Esophagus muscularis mucosa (tissue), 3 donors: ENCODE measurements at regions not wholly inside any gene's neighbourhood (a gene's known extent, or its start where the extent isn't known, plus 50 kb on each side); places are given as distances from the start of the nearest gene placed in this dataset.

Experiments used
- POLR2A ChIP-seq: fragments of 450-650 bp; IDR thresholded peaks from one replicate; pipeline ENCODE4 v1.6.1; 2017; ENCODE audit warnings: antibody characterized with exemption, moderate library complexity, mild to moderate bottlenecking, low read depth
- POLR2AphosphoS5 ChIP-seq, 2 donors: sonication (generic); formaldehyde crosslinking; IDR thresholded peaks; one replicate each; pipeline ENCODE4 v1.6.1; 2017; ENCODE audit warnings: antibody characterized with exemption in 2 of 2
- TF ChIP-seq, protein P1 (sequence below), 3 experiments: fragments of 200-600 bp in 2 of 3; fragments of 450-650 bp in 1 of 3; sonication (generic) in 2 of 3; IDR thresholded peaks; one replicate each; pipeline ENCODE4 v1.5.1; 2017 to 2019; ENCODE audit warnings: antibody characterized with exemption in 3 of 3, mild to moderate bottlenecking in 2 of 3, moderate library complexity in 1 of 3

DNA sequence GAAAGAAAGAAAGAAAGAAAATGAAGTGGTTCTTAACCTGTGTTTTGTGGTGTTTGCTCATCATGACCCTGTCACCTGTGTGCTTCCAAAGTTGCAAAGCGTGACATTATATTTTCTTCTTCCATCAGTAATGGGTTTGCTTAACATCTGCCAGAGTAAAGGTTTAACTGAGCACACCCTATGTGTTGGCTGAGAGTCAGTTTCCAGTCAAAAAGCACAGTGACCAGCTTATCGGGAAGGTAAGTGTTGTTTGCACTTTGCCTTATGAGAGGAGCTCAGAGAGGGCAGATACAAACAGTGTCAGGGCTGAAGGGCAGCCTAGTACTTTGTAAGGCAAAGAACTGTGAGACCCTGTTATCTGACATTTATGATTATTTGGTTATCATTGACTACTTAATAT, 406.2 kb upstream of the CWC22 start:
- TF ChIP-seq, protein P1, sequence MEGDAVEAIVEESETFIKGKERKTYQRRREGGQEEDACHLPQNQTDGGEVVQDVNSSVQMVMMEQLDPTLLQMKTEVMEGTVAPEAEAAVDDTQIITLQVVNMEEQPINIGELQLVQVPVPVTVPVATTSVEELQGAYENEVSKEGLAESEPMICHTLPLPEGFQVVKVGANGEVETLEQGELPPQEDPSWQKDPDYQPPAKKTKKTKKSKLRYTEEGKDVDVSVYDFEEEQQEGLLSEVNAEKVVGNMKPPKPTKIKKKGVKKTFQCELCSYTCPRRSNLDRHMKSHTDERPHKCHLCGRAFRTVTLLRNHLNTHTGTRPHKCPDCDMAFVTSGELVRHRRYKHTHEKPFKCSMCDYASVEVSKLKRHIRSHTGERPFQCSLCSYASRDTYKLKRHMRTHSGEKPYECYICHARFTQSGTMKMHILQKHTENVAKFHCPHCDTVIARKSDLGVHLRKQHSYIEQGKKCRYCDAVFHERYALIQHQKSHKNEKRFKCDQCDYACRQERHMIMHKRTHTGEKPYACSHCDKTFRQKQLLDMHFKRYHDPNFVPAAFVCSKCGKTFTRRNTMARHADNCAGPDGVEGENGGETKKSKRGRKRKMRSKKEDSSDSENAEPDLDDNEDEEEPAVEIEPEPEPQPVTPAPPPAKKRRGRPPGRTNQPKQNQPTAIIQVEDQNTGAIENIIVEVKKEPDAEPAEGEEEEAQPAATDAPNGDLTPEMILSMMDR (IDR thresholded peaks at IDR 0.05), result no peak
- TF ChIP-seq POLR2AphosphoS5 (IDR thresholded peaks at IDR 0.05) (no peak), POLR2A (no peak)
